Activated CD4-positive, alpha-beta T cell treated with anti-CD3 and anti-CD28 coated beads, Interleukin-2, Interleukin-6, amounts not matched to agents 100 ng/mL and 50 ng/mL, durations not matched to agents 16 hours and 8 hours (primary cell): ENCODE measurements at regions not wholly inside any gene's neighbourhood (a gene's known extent, or its start where the extent isn't known, plus 50 kb on each side); places are given as distances from the start of the nearest gene placed in this dataset.

Source experiments
- DNase-seq: peaks from one replicate; pipeline ENCODE4 v3.0.0-alpha.2; 2020

DNA sequence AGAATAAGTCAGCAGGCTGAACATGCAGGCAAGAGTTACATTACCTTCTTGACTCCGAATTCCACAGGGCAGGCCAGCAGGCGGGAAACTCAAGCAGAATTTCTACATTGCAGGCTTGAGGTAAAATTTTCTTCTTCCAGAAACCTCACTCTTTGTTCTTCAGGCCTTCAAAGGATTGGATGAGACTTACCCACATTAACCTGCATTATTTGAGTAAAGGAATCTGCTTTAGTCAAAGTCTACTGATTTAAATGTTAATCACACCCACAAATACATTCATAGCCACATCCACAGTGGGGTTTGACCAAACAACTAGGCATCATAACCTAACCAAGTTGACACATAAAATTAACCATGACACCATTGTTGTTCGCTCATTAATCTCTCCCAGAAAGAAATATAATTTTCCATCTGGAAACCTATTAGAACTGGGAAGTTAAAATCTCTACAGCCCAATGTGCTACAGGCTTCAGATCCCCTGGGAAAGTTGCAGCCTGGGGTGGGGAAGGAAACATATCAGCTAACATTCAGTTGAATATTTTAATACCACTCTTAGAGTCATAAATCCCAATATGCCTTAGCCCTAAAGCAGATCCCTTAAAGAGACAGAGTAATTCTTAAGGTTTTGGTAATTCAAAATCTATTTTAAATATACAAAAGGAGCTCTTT is 468.2 kb upstream of the TNP1 start:
- DNase-seq = no peak

DNA sequence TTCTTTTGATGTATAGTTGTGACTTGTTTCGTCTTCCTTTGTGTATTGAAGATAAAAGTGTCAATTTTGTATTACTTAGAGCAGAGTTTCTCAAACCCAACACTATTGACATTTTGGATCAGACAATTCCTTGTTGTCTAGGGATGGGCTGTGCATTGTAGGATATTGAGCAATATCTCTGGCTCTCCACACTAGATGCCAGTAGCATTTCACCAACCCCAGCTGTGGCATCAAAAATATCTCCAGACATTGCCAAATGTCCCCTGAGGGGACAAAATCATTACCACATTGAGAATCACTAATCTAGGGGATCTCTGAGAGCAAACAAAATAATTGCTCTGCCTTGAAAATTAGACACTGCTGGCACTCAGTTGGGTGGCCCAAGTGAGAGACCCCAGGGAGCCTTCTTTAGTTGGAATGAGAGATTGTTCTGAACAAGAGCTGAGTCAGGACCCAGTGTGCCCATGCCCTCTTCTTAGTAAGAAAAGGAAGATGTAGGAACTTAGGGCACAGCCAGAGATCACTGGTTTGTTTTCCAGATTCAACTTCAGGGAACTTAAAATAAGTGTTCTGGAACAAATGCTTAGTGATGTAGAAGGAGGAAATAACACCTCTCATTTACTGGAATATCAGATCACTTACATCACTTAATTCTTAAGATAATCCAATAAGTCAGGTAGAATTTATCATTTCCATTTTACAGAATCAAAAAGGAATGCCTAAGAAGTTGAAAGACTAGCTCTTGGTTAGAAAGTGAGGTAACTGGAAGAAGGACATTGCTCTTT is 466.6 kb upstream of the TNP1 start:
- DNase-seq = no peak

DNA sequence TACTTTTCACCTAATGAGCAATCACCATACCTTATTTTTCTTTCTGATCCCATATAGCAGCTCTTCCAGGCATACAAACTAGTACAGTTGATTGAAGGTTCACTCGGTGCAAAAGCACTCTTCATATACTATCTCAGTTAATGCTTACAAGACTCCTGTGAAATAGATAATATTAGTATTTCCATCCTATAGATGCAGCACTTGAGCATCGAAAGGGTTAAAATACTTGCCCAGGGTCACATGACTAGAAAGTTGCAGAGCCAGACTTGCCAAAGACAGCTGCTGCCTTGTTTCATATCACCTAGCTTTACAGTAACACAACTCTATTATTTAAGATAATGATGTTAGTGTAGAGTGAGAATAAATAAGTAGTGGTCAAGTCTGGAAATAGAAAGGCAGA is 466.0 kb upstream of the TNP1 start:
- DNase-seq = no peak

DNA sequence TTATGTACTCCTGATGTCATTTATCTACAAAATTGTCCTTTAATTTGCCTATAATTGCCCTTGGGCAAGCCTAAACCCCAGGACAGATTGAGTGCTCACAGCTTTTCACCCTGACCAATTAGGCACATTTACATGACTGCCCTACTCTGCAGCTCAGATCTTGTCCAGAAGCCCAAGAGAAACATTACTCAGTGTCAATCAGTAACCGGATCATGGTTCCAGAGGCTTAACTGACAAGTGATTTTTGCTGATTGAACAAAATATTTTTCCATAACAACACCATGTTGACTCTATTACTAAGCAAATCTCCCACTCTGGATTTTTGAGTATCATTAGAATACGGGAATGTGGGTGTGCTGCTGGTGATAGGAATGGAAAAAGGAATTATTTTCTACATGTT is 465.4 kb upstream of the TNP1 start:
- DNase-seq = no peak

DNA sequence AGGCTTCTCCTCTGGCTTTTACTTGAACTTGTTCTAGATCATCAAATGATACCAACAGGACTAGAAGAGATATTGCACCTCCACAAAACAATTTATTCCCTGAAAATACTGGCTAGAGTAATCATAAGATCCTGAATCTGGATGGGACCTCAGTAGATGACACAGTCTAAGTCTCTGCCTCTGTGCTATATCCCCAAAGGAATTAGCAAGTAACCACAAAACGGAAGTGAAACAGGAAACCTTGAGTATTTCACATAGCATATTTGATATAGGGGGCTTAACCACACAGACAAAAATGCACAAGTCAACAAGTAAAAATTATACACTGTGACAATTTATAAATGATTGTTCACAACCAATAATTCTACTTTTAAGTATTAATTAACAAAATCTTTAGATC is 456.9 kb upstream of the TNP1 start:
- DNase-seq = no peak

DNA sequence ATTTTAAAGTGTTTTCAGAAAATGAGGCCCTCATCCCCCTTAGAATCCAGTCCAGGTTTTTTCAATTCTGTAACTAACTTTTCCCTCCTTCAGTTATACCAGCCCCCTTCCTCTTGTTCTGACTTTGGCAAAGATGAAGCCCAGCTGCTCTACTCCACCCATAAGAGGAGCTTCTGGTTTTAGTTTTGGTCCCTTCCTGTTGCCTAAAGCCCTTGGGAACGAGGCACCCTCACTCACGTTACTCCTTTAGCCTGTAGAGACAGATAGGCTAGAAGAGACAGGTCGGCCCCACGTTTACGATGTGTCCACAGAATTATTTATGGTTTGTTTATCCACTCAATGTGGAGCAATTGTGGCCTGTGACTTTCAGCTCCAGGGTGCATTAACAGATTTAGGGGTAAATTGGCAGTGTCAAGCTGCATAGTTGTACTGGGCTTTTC is 454.2 kb upstream of the TNP1 start:
- no peak for DNase-seq

DNA sequence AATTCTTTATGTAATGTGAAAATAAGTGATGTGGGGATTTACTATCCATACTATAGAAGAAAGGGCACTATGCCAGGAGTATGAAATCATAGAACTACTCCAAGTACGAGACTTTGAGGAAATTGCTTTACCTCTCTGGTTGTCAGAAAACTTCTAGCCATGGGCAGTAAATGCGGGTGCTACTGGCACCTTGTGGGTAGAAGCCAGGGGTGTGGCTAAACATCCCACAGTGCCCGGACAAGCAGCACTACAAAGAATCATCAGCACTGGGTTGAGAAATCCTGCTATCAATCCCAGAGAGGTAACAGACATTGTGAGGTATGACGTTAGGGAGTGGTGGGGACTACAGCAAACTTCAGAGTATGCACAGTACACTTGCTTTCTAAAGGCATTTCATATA is 453.5 kb upstream of the TNP1 start:
- no peak for DNase-seq

DNA sequence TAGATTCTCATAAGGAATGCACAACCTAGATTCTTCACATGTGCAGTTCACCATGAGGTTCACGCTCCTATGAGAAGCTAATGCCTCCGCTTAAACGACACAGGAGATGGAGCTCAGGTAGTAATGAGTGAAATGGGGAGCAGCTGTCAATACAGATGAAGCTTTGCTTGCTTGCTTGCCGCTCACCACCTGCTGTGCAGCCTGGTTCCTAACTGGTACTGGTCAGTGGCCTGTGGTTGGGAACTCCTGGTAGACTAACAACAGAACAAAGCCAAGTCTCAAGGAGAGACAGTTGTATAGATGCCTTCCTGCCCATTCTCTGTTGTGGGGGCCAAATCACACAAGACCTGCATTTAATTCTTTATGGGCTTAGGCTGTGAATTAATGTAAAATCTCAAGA is 449.2 kb upstream of the TNP1 start:
- DNase-seq = no peak

DNA sequence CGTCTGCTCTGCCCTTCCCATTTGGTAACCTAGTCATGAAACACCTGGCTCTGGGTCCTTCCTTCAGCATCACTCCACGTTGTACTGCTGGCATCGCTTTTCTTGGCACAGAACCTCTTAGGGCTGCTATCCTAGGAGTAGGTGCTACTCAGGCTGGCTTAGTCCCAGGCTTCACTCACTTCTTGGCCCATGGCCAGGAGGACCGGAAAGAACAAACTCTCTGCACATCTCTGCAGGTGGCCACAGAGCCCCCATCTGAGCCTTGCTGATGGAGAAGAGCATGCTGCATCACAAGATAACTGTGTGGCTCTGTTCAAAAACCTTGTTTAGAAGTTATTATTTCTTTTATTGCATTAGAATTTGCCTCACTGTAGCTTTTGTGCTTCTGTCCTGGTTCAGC is 447.2 kb upstream of the TNP1 start:
- no peak for DNase-seq

DNA sequence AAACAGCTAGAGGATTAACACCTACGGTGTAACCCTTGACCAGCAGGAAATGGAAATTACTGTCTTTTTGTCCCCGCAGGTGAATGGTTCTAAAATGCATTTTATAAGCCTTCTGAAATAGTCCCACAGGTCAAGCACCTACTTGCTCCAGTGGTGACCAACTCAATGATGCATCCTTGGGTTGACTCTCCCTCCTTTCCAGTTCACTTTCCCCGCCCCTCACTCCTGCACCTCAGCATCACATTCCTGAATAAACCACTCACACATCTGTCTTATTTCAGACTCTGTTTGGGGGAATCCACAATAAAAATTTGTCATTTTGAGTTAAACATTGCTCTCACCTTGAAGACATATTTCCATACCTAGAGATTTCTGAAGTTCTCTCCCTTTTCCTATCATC is 446.0 kb upstream of the TNP1 start:
- DNase-seq = no peak

DNA sequence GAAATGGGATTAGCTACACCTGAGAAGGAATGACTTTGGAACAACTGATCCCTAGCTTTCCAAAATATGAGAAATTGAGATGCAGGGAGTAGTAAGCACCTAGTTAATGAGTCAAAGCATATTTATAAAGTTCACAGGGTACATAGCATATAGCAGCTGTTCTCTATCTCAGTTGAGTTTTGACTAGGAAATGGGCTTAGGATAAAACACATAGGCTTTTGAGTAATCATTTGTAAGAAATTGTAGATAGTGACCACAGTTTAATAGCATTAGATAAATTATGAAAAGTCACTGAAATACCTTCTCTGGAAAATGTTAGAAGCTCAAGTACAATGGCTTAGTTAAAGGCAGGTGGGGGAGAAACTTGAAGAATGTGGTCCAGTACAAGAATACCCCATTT is 444.7 kb upstream of the TNP1 start:
- no peak for DNase-seq

DNA sequence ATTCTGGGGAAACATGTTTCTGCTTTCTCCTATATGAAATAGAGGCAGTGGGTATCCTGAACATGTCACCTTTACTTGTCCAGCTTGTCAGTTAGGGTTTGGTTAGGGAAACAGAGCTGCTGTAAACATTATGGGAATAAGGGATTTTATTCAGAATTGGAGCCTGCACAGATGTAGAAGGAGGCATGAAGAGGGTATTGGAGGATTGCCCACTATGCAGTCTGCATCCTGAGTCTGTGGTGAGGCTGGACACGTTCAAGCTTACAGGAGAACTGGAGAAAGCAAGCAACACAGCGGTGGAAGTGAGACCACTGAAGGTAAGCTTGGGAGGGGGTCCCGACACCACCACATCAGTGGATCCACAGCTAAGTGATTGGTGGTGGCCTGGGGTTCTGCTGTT is 443.0 kb upstream of the TNP1 start:
- DNase-seq = no peak

DNA sequence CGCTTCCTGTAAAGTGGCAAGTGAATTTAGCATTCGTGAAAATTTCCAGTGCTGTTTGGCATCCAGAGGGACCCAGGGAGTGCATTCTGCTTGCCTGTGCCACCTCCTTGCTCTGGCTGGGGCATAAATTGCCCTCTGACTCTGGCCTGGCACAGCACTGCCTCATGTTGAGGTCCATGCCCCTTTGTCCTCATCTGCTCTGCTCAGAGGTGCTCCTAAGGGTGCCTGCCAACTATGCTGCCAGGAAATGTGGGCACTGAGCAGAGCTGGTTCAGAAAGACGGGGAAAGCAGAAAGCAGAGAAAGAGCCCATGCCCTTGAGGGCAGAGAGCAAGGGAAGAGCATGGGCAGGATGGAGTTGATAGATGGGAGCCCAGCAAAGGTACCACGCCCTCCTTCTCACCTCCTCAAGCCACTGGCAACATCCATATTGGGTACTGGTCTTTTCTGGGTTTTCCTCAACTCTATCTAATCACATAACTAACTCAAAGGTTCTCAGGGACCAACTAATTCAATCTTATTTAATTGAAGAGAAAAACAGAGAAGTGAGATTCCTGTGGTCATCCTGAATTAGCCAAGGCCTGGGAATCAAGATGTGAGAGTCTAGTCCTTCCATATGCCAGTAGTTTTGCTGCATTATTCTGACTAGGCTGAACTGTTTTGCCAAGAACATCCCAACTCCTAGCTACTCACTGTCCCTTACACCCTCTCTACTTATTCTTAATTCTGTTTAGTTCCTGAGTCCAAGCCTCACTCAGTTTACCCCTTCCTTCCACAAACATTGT is 441.5 kb upstream of the TNP1 start:
- DNase-seq = no peak

DNA sequence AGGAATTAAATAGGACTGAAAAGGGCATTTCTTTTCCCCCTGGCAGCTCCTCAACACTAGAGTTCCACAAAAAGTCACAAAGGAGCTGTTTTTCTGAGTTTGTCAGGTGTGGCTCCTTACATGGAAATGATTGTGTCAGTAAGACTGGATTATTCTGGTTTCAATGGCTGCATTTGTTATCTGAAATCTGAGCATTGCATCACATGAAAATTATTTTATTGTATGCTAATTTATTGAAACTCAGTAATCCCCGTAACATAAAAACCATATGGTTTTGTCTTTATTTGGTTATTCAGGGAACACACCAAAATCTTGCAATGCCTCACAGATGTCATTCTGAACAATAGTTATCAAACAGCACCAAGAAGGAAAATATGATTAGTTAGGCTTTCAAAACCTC is 439.7 kb upstream of the TNP1 start:
- DNase-seq = no peak

DNA sequence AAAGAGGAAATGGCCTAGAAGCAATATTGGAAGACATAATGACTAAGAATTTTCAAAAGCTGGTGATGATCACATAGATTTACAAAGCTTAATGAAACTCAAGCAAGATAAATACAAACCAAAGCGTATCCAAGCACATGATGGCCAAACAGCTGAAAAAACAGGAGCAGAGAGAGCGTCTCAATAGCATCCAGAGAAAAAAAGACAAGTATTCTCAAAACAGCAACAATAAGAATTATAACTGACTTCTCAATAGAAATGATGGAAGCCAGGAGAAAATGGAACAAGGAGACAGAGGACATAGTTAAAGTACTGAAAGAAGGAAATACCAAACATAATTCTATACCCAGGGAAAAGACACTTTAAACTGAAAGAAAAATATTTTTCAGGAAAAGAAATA is 437.2 kb upstream of the TNP1 start:
- DNase-seq = no peak

DNA sequence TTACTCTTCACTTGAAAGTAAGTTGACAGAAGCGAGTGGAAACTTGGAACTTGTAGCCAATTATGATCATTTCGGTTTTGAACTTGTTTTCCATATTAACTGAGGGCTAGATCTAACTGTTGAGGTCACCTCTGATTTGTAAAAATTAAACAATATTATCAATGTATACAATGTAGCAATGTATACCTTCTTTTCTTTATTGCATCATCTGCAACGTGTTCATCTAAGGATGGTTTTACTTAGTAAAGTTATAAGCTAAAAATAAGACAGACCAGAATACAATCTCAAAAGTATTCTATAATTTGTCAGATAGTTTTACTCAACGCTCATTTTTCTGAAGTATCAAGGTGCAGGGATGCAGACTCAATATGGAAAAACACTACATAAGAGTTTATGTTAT is 435.0 kb upstream of the TNP1 start:
- DNase-seq = no peak

DNA sequence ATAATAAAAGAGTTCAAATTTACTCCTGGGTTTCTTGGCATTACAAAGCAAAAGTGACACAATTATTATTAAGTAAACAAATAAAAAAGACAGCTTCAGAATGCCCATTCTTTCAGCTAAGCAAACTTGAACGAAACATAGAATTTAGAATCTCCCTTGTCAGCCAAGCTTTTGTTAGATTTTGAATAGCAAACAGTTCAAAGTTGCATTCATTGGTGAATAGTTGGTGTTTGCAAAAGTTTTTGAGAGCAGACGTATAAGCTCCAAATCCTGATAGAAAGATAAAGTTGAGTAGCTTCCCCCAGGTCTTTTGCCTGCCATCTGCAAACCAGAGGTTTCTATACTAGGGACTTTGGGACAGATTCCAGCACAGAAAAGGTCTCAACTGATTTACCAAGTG is 434.3 kb upstream of the TNP1 start:
- no peak for DNase-seq

DNA sequence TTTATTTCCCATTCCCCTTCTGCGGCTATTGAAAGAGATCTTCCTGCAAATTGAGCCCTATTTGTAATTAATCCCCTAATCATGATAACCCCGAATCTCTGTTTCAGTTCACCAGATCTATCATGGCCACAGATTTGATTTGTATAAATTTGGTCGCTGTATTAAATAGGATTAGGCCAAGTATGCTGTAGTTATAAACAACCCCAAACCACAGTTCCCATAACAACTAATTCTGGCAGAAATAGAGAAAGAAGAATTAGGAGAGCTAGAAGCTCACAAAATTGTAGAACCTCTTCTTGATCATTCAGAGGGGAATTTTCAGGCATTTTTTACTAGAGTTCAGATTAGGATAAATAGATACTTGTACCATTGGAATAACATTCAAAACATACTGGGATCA is 433.7 kb upstream of the TNP1 start:
- DNase-seq = no peak

DNA sequence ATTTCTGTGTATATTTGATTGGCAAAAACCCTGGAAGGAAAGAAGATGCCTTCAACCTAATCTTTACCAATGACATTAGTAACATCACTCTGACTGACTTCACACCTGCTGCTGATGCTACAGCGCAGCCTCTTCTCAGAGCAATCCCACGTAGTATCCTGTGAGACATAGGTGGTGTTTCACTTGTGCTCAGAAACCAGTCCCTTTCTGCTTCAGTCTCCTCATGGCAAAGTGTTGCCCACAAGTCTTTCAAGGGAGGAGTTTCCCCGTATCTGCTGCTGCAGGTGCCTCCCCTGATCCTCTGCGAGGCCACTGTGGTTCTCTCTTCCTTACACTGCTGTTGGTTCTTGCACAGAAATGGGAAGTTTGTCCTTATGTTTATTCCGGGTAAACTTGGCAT is 433.2 kb upstream of the TNP1 start:
- DNase-seq = no peak

DNA sequence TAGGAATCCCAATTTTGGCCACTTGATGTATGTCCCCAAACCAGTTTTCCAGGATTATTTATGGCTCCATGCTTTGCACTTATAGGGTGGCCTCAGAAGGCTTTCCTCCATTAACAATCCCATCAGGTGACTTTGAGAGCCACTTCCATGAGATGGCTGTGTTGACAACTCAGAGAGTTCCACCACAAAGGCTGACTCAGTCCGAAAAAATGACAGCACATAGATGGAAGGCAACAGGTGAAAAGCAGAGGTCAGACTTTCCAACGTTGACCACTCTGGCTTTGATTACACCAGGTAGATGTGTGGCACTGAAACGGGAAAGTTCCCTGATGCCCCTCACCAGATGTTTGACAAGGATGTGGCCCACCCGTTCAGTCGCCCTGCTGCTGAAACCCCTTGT is 431.4 kb upstream of the TNP1 start:
- no peak for DNase-seq

DNA sequence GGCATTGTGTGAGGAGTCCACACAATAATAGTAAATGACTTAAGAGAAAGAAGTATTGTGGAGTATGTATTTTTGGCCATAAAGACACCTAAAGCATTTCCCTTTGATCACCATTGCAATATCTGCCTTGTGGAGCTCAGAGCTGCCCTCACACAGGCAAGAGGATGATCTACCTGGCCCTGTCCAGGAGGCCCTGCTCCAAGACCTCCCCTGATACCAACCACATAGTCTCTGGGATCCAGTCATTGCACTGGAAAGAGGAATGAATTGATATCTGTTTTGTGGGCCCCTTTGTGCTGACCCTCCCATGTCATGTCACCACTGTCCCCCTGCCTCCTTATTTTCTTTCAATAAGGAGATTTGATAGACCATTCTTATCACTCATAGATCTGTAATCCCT is 430.6 kb upstream of the TNP1 start:
- DNase-seq = no peak

DNA sequence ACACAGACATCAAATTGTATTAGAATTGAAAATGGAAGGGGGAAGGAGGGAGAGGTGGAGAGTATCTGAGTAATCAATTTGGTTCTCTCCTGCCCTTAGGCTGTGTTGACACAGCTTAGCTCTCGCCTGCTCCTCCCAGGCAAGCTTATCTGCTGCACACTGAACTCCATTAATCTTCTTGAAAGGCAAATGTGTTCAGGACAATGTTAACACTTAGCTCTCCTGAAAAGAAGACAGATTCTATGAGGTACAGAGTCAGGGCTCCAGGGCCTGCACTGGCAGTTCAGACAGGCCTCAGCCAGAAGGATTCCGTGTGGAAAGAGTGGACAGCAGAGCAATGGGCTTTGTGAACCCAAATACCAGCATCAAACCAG is 430.0 kb upstream of the TNP1 start:
- DNase-seq = no peak

DNA sequence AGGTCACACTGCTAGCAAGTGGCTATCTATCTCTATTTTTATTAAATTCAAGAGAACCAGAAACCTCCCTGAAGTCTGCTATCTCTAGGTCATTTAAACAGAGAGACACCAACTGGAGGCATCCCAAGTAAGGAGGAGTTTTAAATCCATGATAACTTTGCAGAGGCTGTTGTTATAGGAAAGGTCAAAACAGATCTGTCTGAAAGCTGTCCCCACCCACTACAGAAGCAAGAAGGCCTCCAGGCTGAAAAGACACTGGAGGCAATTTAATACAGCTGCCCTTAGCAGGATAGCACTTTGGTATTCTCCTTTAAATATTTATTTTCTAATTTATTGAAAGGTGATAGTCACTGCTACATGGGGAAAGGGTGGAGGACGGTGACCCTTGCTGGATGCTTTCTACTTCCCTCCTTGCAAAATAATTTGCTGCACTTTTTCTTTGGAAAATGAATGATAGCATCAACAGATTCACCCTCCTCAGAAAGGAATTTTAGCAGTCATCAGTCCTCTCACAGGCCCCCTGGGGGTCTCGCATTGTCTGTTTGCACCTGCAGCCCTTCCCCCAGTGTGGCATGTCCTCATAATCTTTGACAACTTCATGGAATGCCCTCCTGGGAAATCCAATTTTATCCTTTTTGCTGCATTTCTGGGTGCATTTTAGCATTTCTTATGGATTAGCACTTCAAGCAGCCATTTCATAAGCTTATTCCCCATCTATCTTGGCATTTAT is 429.5 kb upstream of the TNP1 start:
- DNase-seq = no peak
